ENCODE measurements at regions not wholly inside any gene's neighbourhood (a gene's known extent, or its start where the extent isn't known, plus 50 kb on each side); places are given as distances from the start of the nearest gene placed in this dataset.

- no peak overlapping the region for H3K18ac ChIP-seq (ENCODE audit: low read length)
- WGBS (ENCODE audit: extremely low coverage, insufficient coverage, low lambda C conversion rate) = no CpG with 5 or more reads among the region's 2 CpGs
- H3K27ac ChIP-seq (ENCODE audit: low read depth, low read length) = no peak overlapping the region
- no peak overlapping the region for H4K5ac ChIP-seq (ENCODE audit: low read length)
- no peak overlapping the region for H2BK15ac ChIP-seq (replicated peaks; ENCODE audit: low read depth)
- H3K4me3 ChIP-seq (ENCODE audit: low read length) = no peak overlapping the region
- no peak overlapping the region for H3K9ac ChIP-seq (ENCODE audit: low read length)
- H3K4me2 ChIP-seq (ENCODE audit: low read length) = no peak overlapping the region
- no peak for DNase-seq
- no peak overlapping the region for H3K23ac ChIP-seq (ENCODE audit: low read length)
- no peak overlapping the region for H4K8ac ChIP-seq (ENCODE audit: low read depth, low read length)
- H2BK5ac ChIP-seq (ENCODE audit: low read length) = no peak overlapping the region
- no peak overlapping the region for H2BK120ac ChIP-seq (ENCODE audit: low read depth, low read length)
- H3K79me1 ChIP-seq (ENCODE audit: low read length) = no peaks in the 10 kb centered on the region
- H3K27me3 ChIP-seq (ENCODE audit: insufficient read depth, low read length, poor library complexity) = no peaks in the 10 kb centered on the region
- no peak overlapping the region for H3K4ac ChIP-seq (ENCODE audit: low read depth, low read length)
- H3K56ac ChIP-seq (ENCODE audit: low read length) = no peak overlapping the region
- no peaks in the 10 kb centered on the region for H3K79me2 ChIP-seq (ENCODE audit: control insufficient read depth, insufficient read depth, low read length)
- H3K4me1 ChIP-seq (ENCODE audit: control insufficient read depth, low read depth, low read length) = peaks cover 2% of the 10 kb centered on the region
- no peak overlapping the region for H2AK5ac ChIP-seq (ENCODE audit: low read length)
- no peaks in the 10 kb centered on the region for H3K36me3 ChIP-seq (ENCODE audit: control insufficient read depth, insufficient read depth, low read length)
Measured at GRCh38 chr3:82002491-82002890, 241.0 kb upstream of the GBE1 start.

GRCh38 chr3:82001276-82001923 is 240.0 kb upstream of the GBE1 start:
- no peak overlapping the region for H2BK5ac ChIP-seq (ENCODE audit: low read length)
- H3K4me3 ChIP-seq (ENCODE audit: low read length) = no peak overlapping the region
- WGBS (ENCODE audit: extremely low coverage, insufficient coverage, low lambda C conversion rate) = no CpG with 5 or more reads among the region's 2 CpGs
- H3K27ac ChIP-seq (ENCODE audit: low read depth, low read length) = no peak overlapping the region
- H3K36me3 ChIP-seq (ENCODE audit: control insufficient read depth, insufficient read depth, low read length) = no peaks in the 10 kb centered on the region
- no peaks in the 10 kb centered on the region for H3K79me2 ChIP-seq (ENCODE audit: control insufficient read depth, insufficient read depth, low read length)
- no peak overlapping the region for H2BK15ac ChIP-seq (replicated peaks; ENCODE audit: low read depth)
- no peak overlapping the region for H3K23ac ChIP-seq (ENCODE audit: low read length)
- no peak overlapping the region for H3K56ac ChIP-seq (ENCODE audit: low read length)
- no peak overlapping the region for H2BK120ac ChIP-seq (ENCODE audit: low read depth, low read length)
- H3K18ac ChIP-seq (ENCODE audit: low read length) = no peak overlapping the region
- no peaks in the 10 kb centered on the region for H3K27me3 ChIP-seq (ENCODE audit: insufficient read depth, low read length, poor library complexity)
- H4K5ac ChIP-seq (ENCODE audit: low read length) = no peak overlapping the region
- no peak for DNase-seq
- no peak overlapping the region for H2AK5ac ChIP-seq (ENCODE audit: low read length)
- H3K4ac ChIP-seq (ENCODE audit: low read depth, low read length) = no peak overlapping the region
- no peaks in the 10 kb centered on the region for H3K79me1 ChIP-seq (ENCODE audit: low read length)
- no peak overlapping the region for H3K9ac ChIP-seq (ENCODE audit: low read length)
- no peak overlapping the region for H4K8ac ChIP-seq (ENCODE audit: low read depth, low read length)
- H3K4me1 ChIP-seq (ENCODE audit: control insufficient read depth, low read depth, low read length) = peaks cover 2% of the 10 kb centered on the region
- H3K4me2 ChIP-seq (ENCODE audit: low read length) = no peak overlapping the region

- no peaks in the 10 kb centered on the region for H3K79me2 ChIP-seq (ENCODE audit: control insufficient read depth, insufficient read depth, low read length)
- no peak overlapping the region for H3K56ac ChIP-seq (ENCODE audit: low read length)
- H3K27ac ChIP-seq (ENCODE audit: low read depth, low read length) = no peak overlapping the region
- H3K36me3 ChIP-seq (ENCODE audit: control insufficient read depth, insufficient read depth, low read length) = no peaks in the 10 kb centered on the region
- no peak overlapping the region for H3K4ac ChIP-seq (ENCODE audit: low read depth, low read length)
- H3K9ac ChIP-seq (ENCODE audit: low read length) = no peak overlapping the region
- no peak overlapping the region for H2BK15ac ChIP-seq (replicated peaks; ENCODE audit: low read depth)
- WGBS (ENCODE audit: extremely low coverage, insufficient coverage, low lambda C conversion rate) = no CpG with 5 or more reads among the region's 1 CpG
- H3K79me1 ChIP-seq (ENCODE audit: low read length) = no peaks in the 10 kb centered on the region
- no peaks in the 10 kb centered on the region for H3K27me3 ChIP-seq (ENCODE audit: insufficient read depth, low read length, poor library complexity)
- H4K8ac ChIP-seq (ENCODE audit: low read depth, low read length) = no peak overlapping the region
- DNase-seq = no peak
- H3K4me1 ChIP-seq (ENCODE audit: control insufficient read depth, low read depth, low read length) = peaks cover 2% of the 10 kb centered on the region
- no peak overlapping the region for H2AK5ac ChIP-seq (ENCODE audit: low read length)
- H4K5ac ChIP-seq (ENCODE audit: low read length) = no peak overlapping the region
- H2BK120ac ChIP-seq (ENCODE audit: low read depth, low read length) = no peak overlapping the region
- no peak overlapping the region for H2BK5ac ChIP-seq (ENCODE audit: low read length)
- no peak overlapping the region for H3K4me3 ChIP-seq (ENCODE audit: low read length)
- H3K23ac ChIP-seq (ENCODE audit: low read length) = no peak overlapping the region
- no peak overlapping the region for H3K4me2 ChIP-seq (ENCODE audit: low read length)
- H3K18ac ChIP-seq (ENCODE audit: low read length) = no peak overlapping the region
Measured at GRCh38 chr3:82000773-82001172, 239.3 kb upstream of the GBE1 start.

- no peaks in the 10 kb centered on the region for H3K36me3 ChIP-seq (ENCODE audit: control insufficient read depth, insufficient read depth, low read length)
- H3K79me2 ChIP-seq (ENCODE audit: control insufficient read depth, insufficient read depth, low read length) = no peaks in the 10 kb centered on the region
- no peaks in the 10 kb centered on the region for H3K27me3 ChIP-seq (ENCODE audit: insufficient read depth, low read length, poor library complexity)
- no peak overlapping the region for H2AK5ac ChIP-seq (ENCODE audit: low read length)
- no peak overlapping the region for H3K56ac ChIP-seq (ENCODE audit: low read length)
- H2BK120ac ChIP-seq (ENCODE audit: low read depth, low read length) = no peak overlapping the region
- no peak overlapping the region for H4K8ac ChIP-seq (ENCODE audit: low read depth, low read length)
- no peak overlapping the region for H3K23ac ChIP-seq (ENCODE audit: low read length)
- no peak overlapping the region for H2BK15ac ChIP-seq (replicated peaks; ENCODE audit: low read depth)
- H3K4me2 ChIP-seq (ENCODE audit: low read length) = no peak overlapping the region
- no peak overlapping the region for H4K5ac ChIP-seq (ENCODE audit: low read length)
- H3K4me1 ChIP-seq (ENCODE audit: control insufficient read depth, low read depth, low read length) = no peaks in the 10 kb centered on the region
- no peak for DNase-seq
- no peak overlapping the region for H3K18ac ChIP-seq (ENCODE audit: low read length)
- no peak overlapping the region for H3K9ac ChIP-seq (ENCODE audit: low read length)
- H3K27ac ChIP-seq (ENCODE audit: low read depth, low read length) = no peak overlapping the region
- H3K4me3 ChIP-seq (ENCODE audit: low read length) = no peak overlapping the region
- H3K79me1 ChIP-seq (ENCODE audit: low read length) = no peaks in the 10 kb centered on the region
- no CpG with 5 or more reads among the region's 1 CpG for WGBS (ENCODE audit: extremely low coverage, insufficient coverage, low lambda C conversion rate)
- H3K4ac ChIP-seq (ENCODE audit: low read depth, low read length) = no peak overlapping the region
- no peak overlapping the region for H2BK5ac ChIP-seq (ENCODE audit: low read length)
Measured at GRCh38 chr3:82000350-82000749, 238.9 kb upstream of the GBE1 start.

- Histone ChIP-seq H3K4me3 (ENCODE audit: low read length) (no peak overlapping the region), H3K4me1 (ENCODE audit: control insufficient read depth, low read depth, low read length) (no peaks in the 10 kb centered on the region), H3K4me2 (ENCODE audit: low read length) (no peak overlapping the region), H3K36me3 (ENCODE audit: control insufficient read depth, insufficient read depth, low read length) (no peaks in the 10 kb centered on the region), H2BK5ac (ENCODE audit: low read length) (no peak overlapping the region), H3K23ac (ENCODE audit: low read length) (no peak overlapping the region), H4K8ac (ENCODE audit: low read depth, low read length) (no peak overlapping the region), H2BK15ac (replicated peaks; ENCODE audit: low read depth) (no peak overlapping the region), H3K56ac (ENCODE audit: low read length) (no peak overlapping the region), H3K4ac (ENCODE audit: low read depth, low read length) (no peak overlapping the region), H3K18ac (ENCODE audit: low read length) (no peak overlapping the region), H3K9ac (ENCODE audit: low read length) (no peak overlapping the region), H3K27me3 (ENCODE audit: insufficient read depth, low read length, poor library complexity) (no peaks in the 10 kb centered on the region), H3K79me1 (ENCODE audit: low read length) (no peaks in the 10 kb centered on the region), H3K27ac (ENCODE audit: low read depth, low read length) (no peak overlapping the region), H4K5ac (ENCODE audit: low read length) (no peak overlapping the region), H2AK5ac (ENCODE audit: low read length) (no peak overlapping the region), H2BK120ac (ENCODE audit: low read depth, low read length) (no peak overlapping the region), H3K79me2 (ENCODE audit: control insufficient read depth, insufficient read depth, low read length) (no peaks in the 10 kb centered on the region)
- WGBS (ENCODE audit: extremely low coverage, insufficient coverage, low lambda C conversion rate) = no CpG with 5 or more reads among the region's 3 CpGs
- DNase-seq = no peak
Measured at GRCh38 chr3:81998907-81999306, 237.5 kb upstream of the GBE1 start.

- no CpG with 5 or more reads among the region's 2 CpGs for WGBS (ENCODE audit: extremely low coverage, insufficient coverage, low lambda C conversion rate)
- Histone ChIP-seq H3K9ac (ENCODE audit: low read length) (no peak overlapping the region), H3K27me3 (ENCODE audit: insufficient read depth, low read length, poor library complexity) (no peaks in the 10 kb centered on the region), H3K4me3 (ENCODE audit: low read length) (no peak overlapping the region), H3K4ac (ENCODE audit: low read depth, low read length) (no peak overlapping the region), H2BK5ac (ENCODE audit: low read length) (no peak overlapping the region), H4K8ac (ENCODE audit: low read depth, low read length) (no peak overlapping the region), H4K5ac (ENCODE audit: low read length) (no peak overlapping the region), H3K79me2 (ENCODE audit: control insufficient read depth, insufficient read depth, low read length) (no peaks in the 10 kb centered on the region), H3K18ac (ENCODE audit: low read length) (no peak overlapping the region), H3K79me1 (ENCODE audit: low read length) (no peaks in the 10 kb centered on the region), H2BK15ac (replicated peaks; ENCODE audit: low read depth) (no peak overlapping the region), H3K4me1 (ENCODE audit: control insufficient read depth, low read depth, low read length) (no peaks in the 10 kb centered on the region), H3K4me2 (ENCODE audit: low read length) (no peak overlapping the region), H3K56ac (ENCODE audit: low read length) (no peak overlapping the region), H3K23ac (ENCODE audit: low read length) (no peak overlapping the region), H2BK120ac (ENCODE audit: low read depth, low read length) (no peak overlapping the region), H3K36me3 (ENCODE audit: control insufficient read depth, insufficient read depth, low read length) (no peaks in the 10 kb centered on the region), H2AK5ac (ENCODE audit: low read length) (no peak overlapping the region), H3K27ac (ENCODE audit: low read depth, low read length) (no peak overlapping the region)
- no peak for DNase-seq
Measured at GRCh38 chr3:81998139-81998755, 236.8 kb upstream of the GBE1 start.
